Heart left ventricle (tissue), 16 donors: ENCODE measurements at regions not wholly inside any gene's neighbourhood (a gene's known extent, or its start where the extent isn't known, plus 50 kb on each side); places are given as distances from the start of the nearest gene placed in this dataset.

Experiments
- ATAC-seq, 4 donors: fragments of 200-7000 bp; cut with Tn5 transposase; one replicate each; pipeline ENCODE4 v1.9.1; 2020 to 2022; ENCODE audit warnings: moderate library complexity in 4 of 4, mild to moderate bottlenecking in 3 of 4, moderate number of reproducible peaks in 1 of 4
- DNase-seq, 5 donors: peaks; one replicate each; pipeline ENCODE4 v3.0.0-alpha.2; 2020
- H3K27ac ChIP-seq, 12 donors: fragments of 200-600 bp; sonication (generic) in 4 of 12; one replicate each; pipeline versions ENCODE4 v1.5.0 to v1.8.0; 2016 to 2022; ENCODE audit warnings: mild to moderate bottlenecking in 2 of 12
- H3K27me3 ChIP-seq, 9 donors: fragments of 200-600 bp; sonication (generic) in 2 of 9; one replicate each; pipeline versions ENCODE4 v1.5.1 to v1.8.0; 2016 to 2022; ENCODE audit warnings: mild to moderate bottlenecking in 3 of 9
- H3K36me3 ChIP-seq, 9 donors: fragments of 200-600 bp; sonication (generic) in 2 of 9; one replicate each; pipeline versions ENCODE4 v1.5.0 to v1.8.0; 2018 to 2022; ENCODE audit warnings: mild to moderate bottlenecking in 2 of 9
- H3K4me1 ChIP-seq, 12 donors: fragments of 200-600 bp; sonication (generic) in 4 of 12; one replicate each; pipeline versions ENCODE4 v1.5.0 to v1.8.0; 2016 to 2022; ENCODE audit warnings: mild to moderate bottlenecking in 3 of 12
- H3K4me3 ChIP-seq, 12 donors: fragments of 200-600 bp; sonication (generic) in 4 of 12; one replicate each; pipeline versions ENCODE4 v1.5.0 to v1.8.0; 2017 to 2022; ENCODE audit warnings: mild to moderate bottlenecking in 9 of 12, moderate library complexity in 4 of 12
- H3K9me3 ChIP-seq, 12 donors: fragments of 200-600 bp; sonication (generic) in 4 of 12; one replicate each; pipeline versions ENCODE4 v1.5.0 to v1.8.0; 2016 to 2022; ENCODE audit warnings: mild to moderate bottlenecking in 1 of 12
- CTCF ChIP-seq, 12 donors: fragments of 200-600 bp; sonication (generic) in 4 of 12; IDR thresholded peaks; one replicate each; pipeline versions ENCODE4 v1.5.0 to v1.8.0; 2018 to 2022; ENCODE audit warnings: antibody characterized with exemption in 12 of 12, mild to moderate bottlenecking in 5 of 12
- POLR2A ChIP-seq, 2 donors: fragments of 450-650 bp; IDR thresholded peaks; one replicate each; pipeline ENCODE4 v1.6.1; 2017; ENCODE audit warnings: antibody characterized with exemption in 2 of 2, mild to moderate bottlenecking in 2 of 2, moderate library complexity in 2 of 2
- WGBS, 4 donors: extraction: QIAGEN DNeasy Blood & Tissue Kit in 2 of 4; methylation state at CpG; one replicate each; pipeline versions ENCODE4 v1.1.5 to v1.1.7; 2013 to 2018; 5-methylcytosine and 5-hydroxymethylcytosine counted together
- intact Hi-C, 10 donors: fragments of 100-400 bp; cut with DNase I; formaldehyde crosslinking; loops; one replicate each; pipeline versions ENCODE4 v1.11.1 to v1.14.2; 2022
- donor health status: ischemic (EF 13 %, LVEDD 7.1; RV severe dilation, severe dysfunction).
- donor health status: healthy with polysubstance abuse.
- donor health status: DM: no; HTN: yes; CAD: no.
- donor health status: DM: no; HTN: no; CAD: no.
- donor health status: ischemic (EF 25% LVEDD 6.9; RV normal size, moderate dysfunction).
- donor health status: ischemic (EF 25% LVEDD 5.7; RV mildly dilated, moderate dysfunction).
- donor health status: healthy.
- donor health status: DM: yes; HTN: yes; CAD: no.
- donor health status: ischemic (EF 35%, LVEDD 5.7; RV mildly dilated, moderate dysfunction).
- donor health status: nonischemic (EF 11% LVEDD 7.7; RV severe dilation, severe dysfunction).
- donor health status: DM: yes; HTN: yes; CAD: no.
- donor health status: PGD.
- donor health status: ischemic (EF 29% LVEDD 5.4; RV normal size, mild dysfunction).
- donor health status: nonischemic (EF 23%, LVEDD 6.1; RV moderate dilation, normal function).

- DNase-seq = no peak
- TF ChIP-seq POLR2A (IDR thresholded peaks at IDR 0.05) = no peak
- TF ChIP-seq CTCF (IDR thresholded peaks at IDR 0.05) = no peak
- peaks cover 0 to 3% (median 0%) of the 10 kb centered on the region in 9 donors for H3K27me3 ChIP-seq
- no peak for ATAC-seq
- intact Hi-C loops = no loop called here
- H3K4me3 ChIP-seq = no peak overlapping the region
- no peaks in the 10 kb centered on the region for H3K9me3 ChIP-seq
- no peaks in the 10 kb centered on the region for H3K4me1 ChIP-seq
- WGBS, 4 donors = 88 to 96% (median 92%) methylated on average over 1 of the region's 1 CpG
- H3K36me3 ChIP-seq = no peaks in the 10 kb centered on the region
- no peak overlapping the region for H3K27ac ChIP-seq
These were observed 149.4 kb downstream of the PDGFRA start for GRCh38 chr4:54378461-54378860.

- ATAC-seq (no peak), DNase-seq (no peak)
- intact Hi-C loops = loop anchor here in 5 of 10 donors (5.0 to 10.0 kb wide), 5 partner anchors 48 to 578 kb away; no protein-coding TSS in a partner anchor
These were observed 155.1 kb downstream of the PDGFRA start for GRCh38 chr4:54384152-54384551.

GRCh38 chr4:54384563-54384962 lies 155.5 kb downstream of the PDGFRA start:
- H3K27ac ChIP-seq = no peak overlapping the region
- ATAC-seq (peak in 2 of 4 donors; percentile 45 to 64), DNase-seq (peak in 1 of 5 donors; percentile 17)
- H3K4me3 ChIP-seq = no peak overlapping the region
- H3K27me3 ChIP-seq = no peaks in the 10 kb centered on the region
- TF ChIP-seq POLR2A (IDR thresholded peaks at IDR 0.05) (no peak), CTCF (IDR thresholded peaks at IDR 0.05) (peak in 11 of 12 donors; percentile 9 to 60 (median 40))
- no peaks in the 10 kb centered on the region for H3K36me3 ChIP-seq
- H3K9me3 ChIP-seq = no peaks in the 10 kb centered on the region
- WGBS, 4 donors = 44 to 59% (median 50%) methylated on average over 6 of the region's 6 CpGs
- intact Hi-C loops = loop anchor here in 5 of 10 donors (5.0 to 10.0 kb wide), 5 partner anchors 48 to 578 kb away; no protein-coding TSS in a partner anchor
- no peaks in the 10 kb centered on the region for H3K4me1 ChIP-seq

More at GRCh38 chr4:54384152-54384551, 155.1 kb downstream of the PDGFRA start:
- Histone ChIP-seq H3K4me1 (no peaks in the 10 kb centered on the region), H3K36me3 (no peaks in the 10 kb centered on the region), H3K4me3 (no peak overlapping the region), H3K27ac (no peak overlapping the region), H3K9me3 (no peaks in the 10 kb centered on the region), H3K27me3 (no peaks in the 10 kb centered on the region)
- TF ChIP-seq CTCF (IDR thresholded peaks at IDR 0.05) (no peak), POLR2A (IDR thresholded peaks at IDR 0.05) (no peak)
- WGBS, 4 donors = 86 to 90% (median 87%) methylated on average over 5 of the region's 5 CpGs

GRCh38 chr4:54386042-54386669 lies 157.1 kb downstream of the PDGFRA start:
- Histone ChIP-seq H3K4me1 (no peaks in the 10 kb centered on the region), H3K27me3 (no peaks in the 10 kb centered on the region), H3K9me3 (no peaks in the 10 kb centered on the region), H3K4me3 (no peak overlapping the region), H3K36me3 (no peaks in the 10 kb centered on the region), H3K27ac (no peak overlapping the region)
- WGBS, 4 donors = 75 to 83% (median 81%) methylated on average over 10 of the region's 10 CpGs
- ATAC-seq = no peak
- intact Hi-C loops = loop anchor here in 1 of 10 donors (10.0 kb wide), 1 partner anchor 49 kb away; no protein-coding TSS in a partner anchor
- DNase-seq = no peak
- TF ChIP-seq CTCF (IDR thresholded peaks at IDR 0.05) (no peak), POLR2A (IDR thresholded peaks at IDR 0.05) (no peak)
